HepG2 (cell line): ENCODE measurements at regions not wholly inside any gene's neighbourhood (a gene's known extent, or its start where the extent isn't known, plus 50 kb on each side); places are given as distances from the start of the nearest gene placed in this dataset.

Experiments
- CEBPG ChIP-seq: IDR thresholded peaks from 2 replicates; pipeline ENCODE4 v1.6.1; 2016
- HNRNPUL1 ChIP-seq: fragments of 200-400 bp; formaldehyde crosslinking; IDR thresholded peaks from 2 replicates; pipeline ENCODE4 v1.6.1; 2017; ENCODE audit warnings: low read depth, mild to moderate bottlenecking, low read length, moderate library complexity
- KAT8 ChIP-seq: IDR thresholded peaks from 2 replicates; pipeline ENCODE4 v1.6.1; 2016; ENCODE audit warnings: missing genetic modification reagents, missing compliant biosample characterization
- KLF15 ChIP-seq: sonication (generic); formaldehyde crosslinking; IDR thresholded peaks from 2 replicates; pipeline ENCODE4 v1.8.1; 2023; ENCODE audit warnings: borderline replicate concordance, mild to moderate bottlenecking, inconsistent platforms, missing genetic modification reagents, mixed read lengths
- KLF6 ChIP-seq: IDR thresholded peaks from 2 replicates; pipeline ENCODE4 v1.8.0; 2016; ENCODE audit warnings: missing biosample characterization, missing genetic modification reagents
- PPARG ChIP-seq: conservative IDR thresholded peaks from 2 replicates; pipeline ENCODE4 v1.6.1; 2016; ENCODE audit warnings: missing biosample characterization, missing genetic modification reagents
- RXRB ChIP-seq: IDR thresholded peaks from 2 replicates; pipeline ENCODE4 v1.6.1; 2016; ENCODE audit warnings: borderline replicate concordance, missing genetic modification reagents, missing compliant biosample characterization
- SOX6 ChIP-seq, 2 experiments: fragments of 450-650 bp in 1 of 2; sonication (generic) in 1 of 2; formaldehyde crosslinking in 1 of 2; IDR thresholded peaks; 2 replicates each; pipeline versions ENCODE4 v1.4.0 to v1.6.1; 2017 to 2020; ENCODE audit warnings: antibody characterized with exemption in 1 of 2, mild to moderate bottlenecking in 1 of 2, missing genetic modification reagents in 1 of 2
- SP2 ChIP-seq: sonication (generic); formaldehyde crosslinking; IDR thresholded peaks from 2 replicates; pipeline ENCODE4 v1.5.1; 2020; ENCODE audit warnings: mild to moderate bottlenecking, missing genetic modification reagents
- ZNF101 ChIP-seq: sonication (generic); formaldehyde crosslinking; IDR thresholded peaks from 2 replicates; pipeline ENCODE4 v1.4.0; 2020; ENCODE audit warnings: mild to moderate bottlenecking, low read depth, missing genetic modification reagents, borderline replicate concordance
- ZNF264 ChIP-seq: sonication (generic); formaldehyde crosslinking; IDR thresholded peaks from 2 replicates; pipeline ENCODE4 v1.4.0; 2020; ENCODE audit warnings: missing genetic modification reagents
- TF ChIP-seq, protein P1 (sequence below): sonication (generic); formaldehyde crosslinking; IDR thresholded peaks from 2 replicates; pipeline ENCODE4 v1.4.0; 2020; ENCODE audit warnings: missing genetic modification reagents, mild to moderate bottlenecking, borderline replicate concordance
- TF ChIP-seq, protein P2 (sequence below): IDR thresholded peaks from 2 replicates; pipeline ENCODE4 v1.6.1; 2012; ENCODE audit warnings: low read length, improper control_type of control experiment
- TF ChIP-seq, protein P3 (sequence below): IDR thresholded peaks from 2 replicates; pipeline ENCODE4 v1.6.1; 2016; ENCODE audit warnings: low read depth, missing genetic modification reagents, missing compliant biosample characterization
- TF ChIP-seq, protein P4 (sequence below): sonication (generic); formaldehyde crosslinking; IDR thresholded peaks from 2 replicates; pipeline ENCODE4 v1.4.0; 2020; ENCODE audit warnings: mild to moderate bottlenecking, missing genetic modification reagents

DNA sequence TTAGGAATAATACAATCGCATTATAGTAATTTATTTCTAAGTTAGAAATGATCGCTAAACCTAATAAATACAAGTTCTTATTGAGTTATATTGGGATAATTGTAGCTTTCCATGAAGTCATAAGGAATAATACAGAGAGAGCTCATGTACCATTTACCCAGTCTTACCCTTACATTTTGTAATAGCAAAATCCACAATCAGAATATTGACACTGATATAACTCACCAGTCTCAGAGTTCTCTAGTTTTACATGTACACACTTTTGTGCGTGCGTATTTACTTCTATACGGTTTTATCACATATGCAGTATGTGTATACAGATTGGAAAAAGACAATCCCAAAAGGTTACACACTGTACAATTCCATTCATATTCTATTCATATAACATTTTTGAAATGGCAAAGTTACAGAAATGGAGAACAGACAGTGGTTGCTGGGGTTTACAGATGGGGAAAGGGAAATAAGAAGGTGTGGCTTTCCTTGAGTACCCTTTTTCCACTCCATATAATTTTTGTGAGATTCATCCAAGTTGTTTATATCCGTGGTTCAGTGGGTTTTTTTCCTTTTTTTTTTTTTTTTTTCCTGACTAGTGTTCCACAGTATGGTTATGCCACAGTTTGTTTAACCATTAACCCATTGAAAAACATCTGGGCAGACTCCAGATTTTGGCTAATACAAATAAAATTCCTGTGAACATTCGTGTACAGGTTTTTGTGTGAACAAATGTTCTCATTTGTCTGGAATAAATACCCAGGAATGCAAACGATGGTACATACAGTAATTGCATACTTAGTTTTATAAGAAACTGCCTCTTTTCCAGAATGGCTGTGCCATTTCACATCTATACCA is 117.2 kb downstream of the HNMT start (continued):
- TF ChIP-seq, protein P1, sequence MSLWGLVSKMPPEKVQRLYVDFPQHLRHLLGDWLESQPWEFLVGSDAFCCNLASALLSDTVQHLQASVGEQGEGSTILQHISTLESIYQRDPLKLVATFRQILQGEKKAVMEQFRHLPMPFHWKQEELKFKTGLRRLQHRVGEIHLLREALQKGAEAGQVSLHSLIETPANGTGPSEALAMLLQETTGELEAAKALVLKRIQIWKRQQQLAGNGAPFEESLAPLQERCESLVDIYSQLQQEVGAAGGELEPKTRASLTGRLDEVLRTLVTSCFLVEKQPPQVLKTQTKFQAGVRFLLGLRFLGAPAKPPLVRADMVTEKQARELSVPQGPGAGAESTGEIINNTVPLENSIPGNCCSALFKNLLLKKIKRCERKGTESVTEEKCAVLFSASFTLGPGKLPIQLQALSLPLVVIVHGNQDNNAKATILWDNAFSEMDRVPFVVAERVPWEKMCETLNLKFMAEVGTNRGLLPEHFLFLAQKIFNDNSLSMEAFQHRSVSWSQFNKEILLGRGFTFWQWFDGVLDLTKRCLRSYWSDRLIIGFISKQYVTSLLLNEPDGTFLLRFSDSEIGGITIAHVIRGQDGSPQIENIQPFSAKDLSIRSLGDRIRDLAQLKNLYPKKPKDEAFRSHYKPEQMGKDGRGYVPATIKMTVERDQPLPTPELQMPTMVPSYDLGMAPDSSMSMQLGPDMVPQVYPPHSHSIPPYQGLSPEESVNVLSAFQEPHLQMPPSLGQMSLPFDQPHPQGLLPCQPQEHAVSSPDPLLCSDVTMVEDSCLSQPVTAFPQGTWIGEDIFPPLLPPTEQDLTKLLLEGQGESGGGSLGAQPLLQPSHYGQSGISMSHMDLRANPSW (CRISPR knock-in tag) = 0 out of 2 replicates have a peak, but pooled peaks have one; percentile 86
- TF ChIP-seq, protein P2, sequence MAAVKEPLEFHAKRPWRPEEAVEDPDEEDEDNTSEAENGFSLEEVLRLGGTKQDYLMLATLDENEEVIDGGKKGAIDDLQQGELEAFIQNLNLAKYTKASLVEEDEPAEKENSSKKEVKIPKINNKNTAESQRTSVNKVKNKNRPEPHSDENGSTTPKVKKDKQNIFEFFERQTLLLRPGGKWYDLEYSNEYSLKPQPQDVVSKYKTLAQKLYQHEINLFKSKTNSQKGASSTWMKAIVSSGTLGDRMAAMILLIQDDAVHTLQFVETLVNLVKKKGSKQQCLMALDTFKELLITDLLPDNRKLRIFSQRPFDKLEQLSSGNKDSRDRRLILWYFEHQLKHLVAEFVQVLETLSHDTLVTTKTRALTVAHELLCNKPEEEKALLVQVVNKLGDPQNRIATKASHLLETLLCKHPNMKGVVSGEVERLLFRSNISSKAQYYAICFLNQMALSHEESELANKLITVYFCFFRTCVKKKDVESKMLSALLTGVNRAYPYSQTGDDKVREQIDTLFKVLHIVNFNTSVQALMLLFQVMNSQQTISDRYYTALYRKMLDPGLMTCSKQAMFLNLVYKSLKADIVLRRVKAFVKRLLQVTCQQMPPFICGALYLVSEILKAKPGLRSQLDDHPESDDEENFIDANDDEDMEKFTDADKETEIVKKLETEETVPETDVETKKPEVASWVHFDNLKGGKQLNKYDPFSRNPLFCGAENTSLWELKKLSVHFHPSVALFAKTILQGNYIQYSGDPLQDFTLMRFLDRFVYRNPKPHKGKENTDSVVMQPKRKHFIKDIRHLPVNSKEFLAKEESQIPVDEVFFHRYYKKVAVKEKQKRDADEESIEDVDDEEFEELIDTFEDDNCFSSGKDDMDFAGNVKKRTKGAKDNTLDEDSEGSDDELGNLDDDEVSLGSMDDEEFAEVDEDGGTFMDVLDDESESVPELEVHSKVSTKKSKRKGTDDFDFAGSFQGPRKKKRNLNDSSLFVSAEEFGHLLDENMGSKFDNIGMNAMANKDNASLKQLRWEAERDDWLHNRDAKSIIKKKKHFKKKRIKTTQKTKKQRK = no peak
- TF ChIP-seq, protein P3, sequence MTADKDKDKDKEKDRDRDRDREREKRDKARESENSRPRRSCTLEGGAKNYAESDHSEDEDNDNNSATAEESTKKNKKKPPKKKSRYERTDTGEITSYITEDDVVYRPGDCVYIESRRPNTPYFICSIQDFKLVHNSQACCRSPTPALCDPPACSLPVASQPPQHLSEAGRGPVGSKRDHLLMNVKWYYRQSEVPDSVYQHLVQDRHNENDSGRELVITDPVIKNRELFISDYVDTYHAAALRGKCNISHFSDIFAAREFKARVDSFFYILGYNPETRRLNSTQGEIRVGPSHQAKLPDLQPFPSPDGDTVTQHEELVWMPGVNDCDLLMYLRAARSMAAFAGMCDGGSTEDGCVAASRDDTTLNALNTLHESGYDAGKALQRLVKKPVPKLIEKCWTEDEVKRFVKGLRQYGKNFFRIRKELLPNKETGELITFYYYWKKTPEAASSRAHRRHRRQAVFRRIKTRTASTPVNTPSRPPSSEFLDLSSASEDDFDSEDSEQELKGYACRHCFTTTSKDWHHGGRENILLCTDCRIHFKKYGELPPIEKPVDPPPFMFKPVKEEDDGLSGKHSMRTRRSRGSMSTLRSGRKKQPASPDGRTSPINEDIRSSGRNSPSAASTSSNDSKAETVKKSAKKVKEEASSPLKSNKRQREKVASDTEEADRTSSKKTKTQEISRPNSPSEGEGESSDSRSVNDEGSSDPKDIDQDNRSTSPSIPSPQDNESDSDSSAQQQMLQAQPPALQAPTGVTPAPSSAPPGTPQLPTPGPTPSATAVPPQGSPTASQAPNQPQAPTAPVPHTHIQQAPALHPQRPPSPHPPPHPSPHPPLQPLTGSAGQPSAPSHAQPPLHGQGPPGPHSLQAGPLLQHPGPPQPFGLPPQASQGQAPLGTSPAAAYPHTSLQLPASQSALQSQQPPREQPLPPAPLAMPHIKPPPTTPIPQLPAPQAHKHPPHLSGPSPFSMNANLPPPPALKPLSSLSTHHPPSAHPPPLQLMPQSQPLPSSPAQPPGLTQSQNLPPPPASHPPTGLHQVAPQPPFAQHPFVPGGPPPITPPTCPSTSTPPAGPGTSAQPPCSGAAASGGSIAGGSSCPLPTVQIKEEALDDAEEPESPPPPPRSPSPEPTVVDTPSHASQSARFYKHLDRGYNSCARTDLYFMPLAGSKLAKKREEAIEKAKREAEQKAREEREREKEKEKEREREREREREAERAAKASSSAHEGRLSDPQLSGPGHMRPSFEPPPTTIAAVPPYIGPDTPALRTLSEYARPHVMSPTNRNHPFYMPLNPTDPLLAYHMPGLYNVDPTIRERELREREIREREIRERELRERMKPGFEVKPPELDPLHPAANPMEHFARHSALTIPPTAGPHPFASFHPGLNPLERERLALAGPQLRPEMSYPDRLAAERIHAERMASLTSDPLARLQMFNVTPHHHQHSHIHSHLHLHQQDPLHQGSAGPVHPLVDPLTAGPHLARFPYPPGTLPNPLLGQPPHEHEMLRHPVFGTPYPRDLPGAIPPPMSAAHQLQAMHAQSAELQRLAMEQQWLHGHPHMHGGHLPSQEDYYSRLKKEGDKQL (CRISPR knock-in tag) = 0 out of 2 replicates have a peak, but pooled peaks have one; percentile 29
- TF ChIP-seq SOX6 (IDR thresholded peaks at IDR 0.05) (no peak), SOX6 (CRISPR knock-in tag; IDR thresholded peaks at IDR 0.05) (peak; percentile 58; the same call in 1 of the 2 replicates), HNRNPUL1 (peak; percentile 87), KAT8 (CRISPR knock-in tag) (0 out of 2 replicates have a peak, but pooled peaks have one; percentile 13), ZNF101 (no peak), ZNF264 (no peak), PPARG (CRISPR knock-in tag) (0 out of 2 replicates have a peak, but pooled peaks have one; percentile 19), KLF15 (no peak), KLF6 (CRISPR knock-in tag) (no peak), SP2 (CRISPR knock-in tag) (no peak), CEBPG (peak; percentile 31; the same call in 1 of the 2 replicates), RXRB (CRISPR knock-in tag) (peak; percentile 39; the same call in 1 of the 2 replicates)
- TF ChIP-seq, protein P4, sequence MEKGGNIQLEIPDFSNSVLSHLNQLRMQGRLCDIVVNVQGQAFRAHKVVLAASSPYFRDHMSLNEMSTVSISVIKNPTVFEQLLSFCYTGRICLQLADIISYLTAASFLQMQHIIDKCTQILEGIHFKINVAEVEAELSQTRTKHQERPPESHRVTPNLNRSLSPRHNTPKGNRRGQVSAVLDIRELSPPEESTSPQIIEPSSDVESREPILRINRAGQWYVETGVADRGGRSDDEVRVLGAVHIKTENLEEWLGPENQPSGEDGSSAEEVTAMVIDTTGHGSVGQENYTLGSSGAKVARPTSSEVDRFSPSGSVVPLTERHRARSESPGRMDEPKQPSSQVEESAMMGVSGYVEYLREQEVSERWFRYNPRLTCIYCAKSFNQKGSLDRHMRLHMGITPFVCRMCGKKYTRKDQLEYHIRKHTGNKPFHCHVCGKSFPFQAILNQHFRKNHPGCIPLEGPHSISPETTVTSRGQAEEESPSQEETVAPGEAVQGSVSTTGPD (CRISPR knock-in tag) = peak; percentile 87
